B cell (primary cell): ENCODE measurements at regions not wholly inside any gene's neighbourhood (a gene's known extent, or its start where the extent isn't known, plus 50 kb on each side); places are given as distances from the start of the nearest gene placed in this dataset.

Source experiments
- ATAC-seq: fragments of 200-7000 bp; cut with Tn5 transposase; one replicate; pipeline ENCODE4 v1.10.0; 2021; ENCODE audit warnings: low read depth, mild to moderate bottlenecking, moderate number of reproducible peaks, moderate library complexity
- CTCF ChIA-PET: fragments of 350-600 bp; sonication (Branson Sonifier 250); formaldehyde crosslinking; loops from one replicate; lab custom pipeline; 2021; ENCODE audit warnings: antibody characterized with exemption, inconsistent platforms; lab: Charles Lee
- POLR2A ChIA-PET: fragments of 350-600 bp; sonication (Branson Sonifier 250); formaldehyde crosslinking; loops from one replicate; lab custom pipeline; 2021; ENCODE audit warnings: antibody characterized with exemption; lab: Charles Lee
- DNase-seq: peaks from one replicate; pipeline ENCODE4 v3.0.0; 2013
- H2AFZ ChIP-seq: 2 replicates; pipeline ENCODE4 v1.6.1; 2012; ENCODE audit warnings: mild to moderate bottlenecking, low read depth, low read length; ENCODE audit not compliant: insufficient read depth, poor library complexity, severe bottlenecking
- H3K27ac ChIP-seq, 2 donors: 1 replicate in 1 of 2; 2 replicates in 1 of 2; pipeline ENCODE4 v1.5.1; 2012 to 2013; ENCODE audit warnings: low read length in 2 of 2, mild to moderate bottlenecking in 2 of 2, moderate library complexity in 1 of 2
- H3K27me3 ChIP-seq, 4 experiments: fragments of 200-600 bp in 1 of 4; sonication (generic) in 1 of 4; replicated peaks in 1 of 4; 1 replicate in 2 of 4; 2 replicates in 2 of 4; pipeline versions ENCODE4 v1.6.1 to v1.7.0; 2013 to 2016; ENCODE audit warnings: low read length in 3 of 4, mild to moderate bottlenecking in 2 of 4, mixed read lengths in 1 of 4, moderate library complexity in 1 of 4; ENCODE audit not compliant: insufficient read depth in 4 of 4, control insufficient read depth in 3 of 4; ENCODE audit errors: control extremely low read depth in 1 of 4
- H3K36me3 ChIP-seq, 2 experiments: replicated peaks in 1 of 2; 1 replicate in 1 of 2; 2 replicates in 1 of 2; pipeline versions ENCODE4 v1.6.1 to v1.7.1; 2013; ENCODE audit warnings: low read length in 1 of 2; ENCODE audit not compliant: insufficient read depth in 2 of 2, control insufficient read depth in 1 of 2; ENCODE audit errors: control extremely low read depth in 1 of 2, extremely low read depth in 1 of 2
- H3K4me1 ChIP-seq, 2 donors: fragments of 200-600 bp in 1 of 2; sonication (generic) in 1 of 2; 1 replicate in 1 of 2; 2 replicates in 1 of 2; pipeline versions ENCODE4 v1.5.1 to v1.6.1; 2013 to 2017; ENCODE audit warnings: low read length in 2 of 2; ENCODE audit not compliant: control insufficient read depth in 2 of 2, insufficient read depth in 2 of 2
- H3K4me2 ChIP-seq: replicated peaks from 2 replicates; pipeline ENCODE3; 2012; ENCODE audit warnings: mild to moderate bottlenecking, low read depth, low read length; ENCODE audit not compliant: poor library complexity, severe bottlenecking
- H3K4me3 ChIP-seq, 5 experiments: fragments of 200-600 bp in 1 of 5; sonication (generic) in 1 of 5; 1 replicate in 3 of 5; 2 replicates in 2 of 5; pipeline versions ENCODE4 v1.5.1 to v1.7.0; 2011 to 2016; ENCODE audit warnings: low read length in 4 of 5, mild to moderate bottlenecking in 4 of 5, low read depth in 2 of 5, control low read depth in 1 of 5, moderate library complexity in 1 of 5; ENCODE audit not compliant: insufficient read depth in 1 of 5; ENCODE audit errors: control extremely low read depth in 1 of 5, extremely low read depth in 1 of 5
- H3K79me2 ChIP-seq: fragments of 200-600 bp; sonication (generic); one replicate; pipeline ENCODE4 v1.6.0; 2016; ENCODE audit warnings: low read length; ENCODE audit not compliant: control insufficient read depth, insufficient read depth
- H3K9ac ChIP-seq: fragments of 200-600 bp; sonication (generic); 2 replicates; pipeline ENCODE4 v1.6.1; 2017; ENCODE audit warnings: mild to moderate bottlenecking, low read length, moderate library complexity
- H3K9me3 ChIP-seq, 3 donors: one replicate each; pipeline versions ENCODE4 v1.6.1 to v1.7.1; 2013; ENCODE audit warnings: low read length in 2 of 3; ENCODE audit not compliant: control insufficient read depth in 2 of 3, insufficient read depth in 1 of 3; ENCODE audit errors: control extremely low read depth in 1 of 3
- H4K20me1 ChIP-seq: 2 replicates; pipeline ENCODE4 v1.6.0; 2012; ENCODE audit warnings: mild to moderate bottlenecking, low read length; ENCODE audit not compliant: insufficient read depth, control insufficient read depth, poor library complexity, severe bottlenecking
- H3K27ac Mint-ChIP-seq: one replicate; pipeline ENCODE4 v1.8.0; 2021; ENCODE audit warnings: mixed read lengths
- H3K27me3 Mint-ChIP-seq: one replicate; pipeline ENCODE4 v1.8.0; 2021; ENCODE audit warnings: mixed read lengths
- H3K4me1 Mint-ChIP-seq: one replicate; pipeline ENCODE4 v1.8.0; 2021; ENCODE audit warnings: mixed read lengths
- H3K4me3 Mint-ChIP-seq: one replicate; pipeline ENCODE4 v1.8.0; 2021; ENCODE audit warnings: mixed read lengths
- H3K9me3 Mint-ChIP-seq: one replicate; pipeline ENCODE4 v1.8.0; 2022; ENCODE audit warnings: mixed read lengths; ENCODE audit not compliant: insufficient read depth
- EZH2 ChIP-seq: IDR thresholded peaks from 2 replicates; pipeline ENCODE4 v1.6.1; 2012; ENCODE audit warnings: borderline replicate concordance, low read depth, mild to moderate bottlenecking, moderate library complexity, low read length; ENCODE audit not compliant: insufficient read depth, poor library complexity, severe bottlenecking
- WGBS: methylation state at CpG from one replicate; pipeline ENCODE4 v1.1.5; 2013; ENCODE audit warnings: missing lambda C conversion rate; ENCODE audit not compliant: insufficient coverage; 5-methylcytosine and 5-hydroxymethylcytosine counted together
- intact Hi-C: fragments of 100-400 bp; cut with micrococcal nuclease; formaldehyde crosslinking; loops from one replicate; pipeline ENCODE4 v1.10.0; 2022
- TF ChIP-seq, protein P1 (sequence below): fragments of 200-600 bp; IDR thresholded peaks from one replicate; pipeline ENCODE4 v1.8.0; 2022; ENCODE audit warnings: antibody characterized with exemption, mild to moderate bottlenecking

- no peak overlapping the region for H3K4me3 ChIP-seq
- no peaks in the 10 kb centered on the region for H3K36me3 ChIP-seq
- no peak overlapping the region for H2AFZ ChIP-seq
- no peak overlapping the region for H3K9ac ChIP-seq
- no peaks in the 10 kb centered on the region for H3K79me2 ChIP-seq
- POLR2A ChIA-PET: no interaction called here
- no peak overlapping the region for H3K4me2 ChIP-seq
- ATAC-seq (no peak), DNase-seq (no peak)
- no peaks in the 10 kb centered on the region for H3K4me1 ChIP-seq
- intact Hi-C loops: no loop called here
- Mint-ChIP-seq H3K4me3 (no peak overlapping the region), H3K4me1 (peaks cover 5% of the 10 kb centered on the region), H3K9me3 (no peaks in the 10 kb centered on the region), H3K27ac (no peak overlapping the region), H3K27me3 (no peaks in the 10 kb centered on the region)
- WGBS: 60% methylated on average over 1 of the region's 5 CpGs
- CTCF ChIA-PET: no interaction called here
- peaks cover 0 to 2% (median 0%) of the 10 kb centered on the region in 3 donors for H3K9me3 ChIP-seq
- H3K27me3 ChIP-seq: no peaks in the 10 kb centered on the region
- TF ChIP-seq, protein P1, sequence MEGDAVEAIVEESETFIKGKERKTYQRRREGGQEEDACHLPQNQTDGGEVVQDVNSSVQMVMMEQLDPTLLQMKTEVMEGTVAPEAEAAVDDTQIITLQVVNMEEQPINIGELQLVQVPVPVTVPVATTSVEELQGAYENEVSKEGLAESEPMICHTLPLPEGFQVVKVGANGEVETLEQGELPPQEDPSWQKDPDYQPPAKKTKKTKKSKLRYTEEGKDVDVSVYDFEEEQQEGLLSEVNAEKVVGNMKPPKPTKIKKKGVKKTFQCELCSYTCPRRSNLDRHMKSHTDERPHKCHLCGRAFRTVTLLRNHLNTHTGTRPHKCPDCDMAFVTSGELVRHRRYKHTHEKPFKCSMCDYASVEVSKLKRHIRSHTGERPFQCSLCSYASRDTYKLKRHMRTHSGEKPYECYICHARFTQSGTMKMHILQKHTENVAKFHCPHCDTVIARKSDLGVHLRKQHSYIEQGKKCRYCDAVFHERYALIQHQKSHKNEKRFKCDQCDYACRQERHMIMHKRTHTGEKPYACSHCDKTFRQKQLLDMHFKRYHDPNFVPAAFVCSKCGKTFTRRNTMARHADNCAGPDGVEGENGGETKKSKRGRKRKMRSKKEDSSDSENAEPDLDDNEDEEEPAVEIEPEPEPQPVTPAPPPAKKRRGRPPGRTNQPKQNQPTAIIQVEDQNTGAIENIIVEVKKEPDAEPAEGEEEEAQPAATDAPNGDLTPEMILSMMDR: no peak
- no peak for TF ChIP-seq EZH2
- no peak overlapping the region for H3K27ac ChIP-seq
- no peaks in the 10 kb centered on the region for H4K20me1 ChIP-seq
Measured at GRCh38 chr13:80166352-80166751, 174.6 kb downstream of the SPRY2 start.

GRCh38 chr13:80164462-80164861 is 176.5 kb downstream of the SPRY2 start:
- ATAC-seq: no peak
- no peaks in the 10 kb centered on the region for H3K36me3 ChIP-seq
- no CpG with 5 or more reads among the region's 5 CpGs for WGBS
- H3K79me2 ChIP-seq: no peaks in the 10 kb centered on the region
- Mint-ChIP-seq H3K27ac (no peak overlapping the region), H3K4me3 (no peak overlapping the region), H3K4me1 (peaks cover 5% of the 10 kb centered on the region), H3K9me3 (no peaks in the 10 kb centered on the region), H3K27me3 (no peaks in the 10 kb centered on the region)
- H3K4me1 ChIP-seq: no peaks in the 10 kb centered on the region
- H4K20me1 ChIP-seq: no peaks in the 10 kb centered on the region
- H3K9me3 ChIP-seq: peaks cover 0 to 2% (median 0%) of the 10 kb centered on the region in 3 donors
- no peak overlapping the region for H3K9ac ChIP-seq
- no peak overlapping the region for H3K4me2 ChIP-seq
- intact Hi-C loops: no loop called here
- no peaks in the 10 kb centered on the region for H3K27me3 ChIP-seq
- H3K27ac ChIP-seq: no peak overlapping the region
- CTCF ChIA-PET: no interaction called here
- POLR2A ChIA-PET: no interaction called here
- TF ChIP-seq EZH2: no peak
- TF ChIP-seq, protein P1: no peak
- no peak overlapping the region for H3K4me3 ChIP-seq
- no peak overlapping the region for H2AFZ ChIP-seq
- DNase-seq: no peak
